Neural cell (in vitro differentiated cells): ENCODE measurements at regions not wholly inside any gene's neighbourhood (a gene's known extent, or its start where the extent isn't known, plus 50 kb on each side); places are given as distances from the start of the nearest gene placed in this dataset.
"Not testable (repeated sequence)": the region's sequence is repeated elsewhere in the genome, so short reads cannot be mapped to it uniquely, and the experiment has no call there.

Source experiments
- H2AFZ ChIP-seq: fragments of 200-600, 300-800 bp; sonication (generic), shearing (Covaris generic); 2 replicates; pipeline ENCODE4 v1.6.0; 2014; ENCODE audit warnings: low read depth, mild to moderate bottlenecking, antibody characterized with exemption, low read length, moderate library complexity
- H3F3A ChIP-seq: fragments of 200-600 bp; shearing (Covaris generic); 2 replicates; pipeline ENCODE4 v1.6.1; 2016; ENCODE audit warnings: mild to moderate bottlenecking, moderate library complexity, mixed read lengths, antibody characterized with exemption, low read length; ENCODE audit not compliant: insufficient read depth, poor library complexity, severe bottlenecking
- H3K27ac ChIP-seq: fragments of 200-600, 300-800 bp; sonication (generic), shearing (Covaris generic); 2 replicates; pipeline ENCODE4 v1.5.1; 2014; ENCODE audit warnings: mild to moderate bottlenecking, low read length, moderate library complexity
- H3K27me3 ChIP-seq: fragments of 300-800, 200-600 bp; sonication (generic), shearing (Covaris generic); 2 replicates; pipeline ENCODE4 v1.6.0; 2014; ENCODE audit warnings: mild to moderate bottlenecking, low read depth, low read length, moderate library complexity; ENCODE audit not compliant: insufficient read depth
- H3K36me3 ChIP-seq: fragments of 300-800, 200-600 bp; sonication (generic), shearing (Covaris generic); 2 replicates; pipeline ENCODE4 v1.5.1; 2014; ENCODE audit warnings: mild to moderate bottlenecking, antibody characterized with exemption, low read length, moderate library complexity; ENCODE audit not compliant: insufficient read depth
- H3K4me2 ChIP-seq: fragments of 300-800, 200-600 bp; sonication (generic), shearing (Covaris generic); 2 replicates; pipeline ENCODE4 v1.6.0; 2014; ENCODE audit warnings: mild to moderate bottlenecking, low read length
- H3K4me3 ChIP-seq: fragments of 300-800, 200-600 bp; sonication (generic), shearing (Covaris generic); 2 replicates; pipeline ENCODE4 v1.5.1; 2014; ENCODE audit warnings: mild to moderate bottlenecking, low read length, moderate library complexity
- H3K79me2 ChIP-seq: fragments of 200-600 bp; shearing (Covaris generic); replicated peaks from 2 replicates; pipeline ENCODE4 v1.6.0; 2014; ENCODE audit warnings: mild to moderate bottlenecking, low read length, moderate library complexity; ENCODE audit not compliant: insufficient read depth
- H3K9ac ChIP-seq: fragments of 300-800, 200-600 bp; sonication (generic), shearing (Covaris generic); 2 replicates; pipeline ENCODE4 v1.6.1; 2016; ENCODE audit warnings: mild to moderate bottlenecking, low read length, mixed read lengths
- H3K9me2 ChIP-seq: fragments of 200-600 bp; shearing (Covaris generic); 2 replicates; pipeline ENCODE4 v1.6.1; 2016; ENCODE audit warnings: mild to moderate bottlenecking, low read length, mixed read lengths; ENCODE audit not compliant: insufficient read depth
- H3K9me3 ChIP-seq: fragments of 200-600, 300-800 bp; sonication (generic), shearing (Covaris generic); 2 replicates; pipeline ENCODE4 v1.6.1; 2016; ENCODE audit warnings: mild to moderate bottlenecking, mixed run types, low read length, moderate library complexity, mixed read lengths
- H4K20me1 ChIP-seq: fragments of 200-600 bp; shearing (Covaris generic); 2 replicates; pipeline ENCODE4 v1.6.1; 2016; ENCODE audit warnings: mild to moderate bottlenecking, mixed run types; ENCODE audit not compliant: insufficient read depth
- CTCF ChIP-seq: fragments of 450-650 bp; IDR thresholded peaks from 2 replicates; pipeline ENCODE4 v1.5.1; 2014; ENCODE audit warnings: antibody characterized with exemption, mild to moderate bottlenecking, moderate library complexity; ENCODE audit not compliant: poor library complexity, severe bottlenecking
- EP300 ChIP-seq: fragments of 450-650 bp; conservative IDR thresholded peaks from 2 replicates; pipeline ENCODE4 v1.6.1; 2014; ENCODE audit warnings: antibody characterized with exemption, mild to moderate bottlenecking, moderate library complexity; ENCODE audit not compliant: poor library complexity, severe bottlenecking
- EZH2 ChIP-seq: fragments of 200-600, 300-800 bp; shearing (Covaris generic), sonication (generic); IDR thresholded peaks from 2 replicates; pipeline ENCODE4 v1.6.1; 2014; ENCODE audit warnings: antibody characterized with exemption, low read length, borderline replicate concordance, mild to moderate bottlenecking; ENCODE audit not compliant: insufficient read depth, poor library complexity, severe bottlenecking
- MXI1 ChIP-seq: fragments of 450-650 bp; conservative IDR thresholded peaks from 2 replicates; pipeline ENCODE4 v1.6.1; 2014; ENCODE audit warnings: antibody characterized with exemption, mild to moderate bottlenecking; ENCODE audit not compliant: poor library complexity, severe bottlenecking
- RAD21 ChIP-seq: fragments of 450-650 bp; conservative IDR thresholded peaks from 2 replicates; pipeline ENCODE4 v1.6.1; 2014; ENCODE audit warnings: antibody characterized with exemption, mild to moderate bottlenecking, moderate library complexity
- SMC3 ChIP-seq: fragments of 450-650 bp; conservative IDR thresholded peaks from 2 replicates; pipeline ENCODE4 v1.6.1; 2014; ENCODE audit warnings: antibody characterized with exemption, mild to moderate bottlenecking, moderate library complexity; ENCODE audit not compliant: poor library complexity
- TAF1 ChIP-seq: IDR thresholded peaks from 2 replicates; pipeline ENCODE4 v1.6.1; 2012; ENCODE audit warnings: low read depth

- Histone ChIP-seq H3K4me2 (no peak overlapping the region), H2AFZ (no peak overlapping the region), H4K20me1 (no peaks in the 10 kb centered on the region), H3K36me3 (no peaks in the 10 kb centered on the region), H3K27ac (no peak overlapping the region), H3K9me3 (no peaks in the 10 kb centered on the region), H3F3A (no peaks in the 10 kb centered on the region), H3K27me3 (no peaks in the 10 kb centered on the region), H3K9ac (no peak overlapping the region), H3K79me2 (no peaks in the 10 kb centered on the region), H3K9me2 (no peaks in the 10 kb centered on the region), H3K4me3 (no peak overlapping the region)
- TF ChIP-seq EZH2, result no peak
- no peak for TF ChIP-seq TAF1
- TF ChIP-seq CTCF, result no peak
- no peak for TF ChIP-seq RAD21
- no peak for TF ChIP-seq SMC3
These were observed 67.0 kb downstream of the FAM50B start for GRCh38 chr6:3916211-3916610.

- H3F3A ChIP-seq, H3K9me3 ChIP-seq, H3K36me3 ChIP-seq: not testable (repeated sequence)
These were observed 67.6 kb downstream of the FAM50B start for GRCh38 chr6:3916749-3917148.

GRCh38 chr6:3918469-3918868, 69.3 kb downstream of the FAM50B start:
- Histone ChIP-seq H3K27ac (no peak overlapping the region), H4K20me1 (no peaks in the 10 kb centered on the region), H3K9me2 (no peaks in the 10 kb centered on the region), H2AFZ (no peak overlapping the region), H3K4me2 (no peak overlapping the region), H3K79me2 (no peaks in the 10 kb centered on the region), H3K4me3 (no peak overlapping the region), H3K36me3 (no peaks in the 10 kb centered on the region), H3F3A (no peaks in the 10 kb centered on the region), H3K9ac (no peak overlapping the region), H3K27me3 (no peaks in the 10 kb centered on the region), H3K9me3 (no peaks in the 10 kb centered on the region)
- no peak for TF ChIP-seq TAF1
- no peak for TF ChIP-seq MXI1
- TF ChIP-seq EP300, result no peak

More at GRCh38 chr6:3916749-3917148, 67.6 kb downstream of the FAM50B start:
- not testable (repeated sequence) for H3K27ac ChIP-seq, H3K27me3 ChIP-seq, H2AFZ ChIP-seq, H3K79me2 ChIP-seq, H3K9ac ChIP-seq, H4K20me1 ChIP-seq, H3K9me2 ChIP-seq, H3K4me3 ChIP-seq, H3K4me2 ChIP-seq

GRCh38 chr6:3919130-3919628, 70.0 kb downstream of the FAM50B start:
- no peaks in the 10 kb centered on the region for H3K36me3 ChIP-seq
- no peak for TF ChIP-seq RAD21
- H3K27me3 ChIP-seq, result no peaks in the 10 kb centered on the region
- no peak overlapping the region for H3K27ac ChIP-seq
- no peak overlapping the region for H3K4me2 ChIP-seq
- H3K79me2 ChIP-seq, result no peaks in the 10 kb centered on the region
- no peaks in the 10 kb centered on the region for H4K20me1 ChIP-seq
- H2AFZ ChIP-seq, result no peak overlapping the region
- H3K4me3 ChIP-seq, result no peak overlapping the region
- H3F3A ChIP-seq, result no peaks in the 10 kb centered on the region
- no peak overlapping the region for H3K9ac ChIP-seq
- H3K9me3 ChIP-seq, result no peaks in the 10 kb centered on the region
- no peaks in the 10 kb centered on the region for H3K9me2 ChIP-seq
